Breast epithelium (tissue), 4 donors: ENCODE measurements at regions not wholly inside any gene's neighbourhood (a gene's known extent, or its start where the extent isn't known, plus 50 kb on each side); places are given as distances from the start of the nearest gene placed in this dataset.

Experiments used
- DNase-seq, 2 donors: peaks; one replicate each; pipeline ENCODE4 v3.0.0-alpha.2; 2019; ENCODE audit warnings: low spot score in 2 of 2
- H3K27ac ChIP-seq, 2 donors: fragments of 200-600 bp; sonication (generic) in 1 of 2; one replicate each; pipeline ENCODE4 v1.5.1; 2016 to 2019; ENCODE audit warnings: mild to moderate bottlenecking in 1 of 2
- H3K27me3 ChIP-seq, 2 donors: fragments of 200-600 bp; sonication (generic) in 1 of 2; one replicate each; pipeline versions ENCODE4 v1.5.1 to v1.6.0; 2017 to 2019; ENCODE audit warnings: control low read depth in 1 of 2, mild to moderate bottlenecking in 1 of 2
- H3K36me3 ChIP-seq: fragments of 200-600 bp; one replicate; pipeline ENCODE4 v1.5.1; 2019
- H3K4me1 ChIP-seq, 2 donors: fragments of 200-600 bp; sonication (generic); one replicate each; pipeline ENCODE4 v1.5.1; 2016 to 2019; ENCODE audit warnings: control low read depth in 1 of 2
- H3K4me3 ChIP-seq, 3 donors: fragments of 200-600 bp; sonication (generic); 1 replicate in 2 of 3; 2 replicates in 1 of 3; pipeline ENCODE4 v1.5.1; 2016 to 2019; ENCODE audit warnings: mild to moderate bottlenecking in 3 of 3, moderate library complexity in 2 of 3
- H3K9me3 ChIP-seq, 2 donors: fragments of 200-600 bp; sonication (generic) in 1 of 2; one replicate each; pipeline ENCODE4 v1.5.1; 2016 to 2019; ENCODE audit warnings: control low read depth in 1 of 2
- CTCF ChIP-seq, 3 donors: fragments of 450-650 bp; IDR thresholded peaks; one replicate each; pipeline ENCODE4 v1.5.1; 2016 to 2017; ENCODE audit warnings: antibody characterized with exemption in 3 of 3, mild to moderate bottlenecking in 3 of 3, moderate library complexity in 3 of 3
- POLR2A ChIP-seq: fragments of 450-650 bp; IDR thresholded peaks from one replicate; pipeline ENCODE4 v1.6.1; 2016; ENCODE audit warnings: antibody characterized with exemption, mild to moderate bottlenecking, moderate library complexity
- POLR2AphosphoS5 ChIP-seq, 3 donors: sonication (generic); formaldehyde crosslinking; IDR thresholded peaks; one replicate each; pipeline ENCODE4 v1.6.1; 2017; ENCODE audit warnings: antibody characterized with exemption in 3 of 3
- intact Hi-C: fragments of 100-400 bp; cut with DNase I; formaldehyde crosslinking; loops from one replicate; pipeline ENCODE4 v1.15.1; 2023; ENCODE audit warnings: low total_unique reads

- Histone ChIP-seq H3K9me3 (peaks cover 0 to 17% of the 10 kb centered on the region in 2 donors), H3K4me3 (no peak overlapping the region), H3K27ac (no peak overlapping the region), H3K36me3 (no peaks in the 10 kb centered on the region), H3K4me1 (no peaks in the 10 kb centered on the region), H3K27me3 (no peaks in the 10 kb centered on the region)
- TF ChIP-seq POLR2A: no peak
- TF ChIP-seq CTCF (IDR thresholded peaks at IDR 0.05): no peak
- no peak for TF ChIP-seq POLR2AphosphoS5 (IDR thresholded peaks at IDR 0.05)
- intact Hi-C loops: no loop called here
- no peak for DNase-seq
Measured at GRCh38 chr12:41624571-41624970, 436.5 kb downstream of the PDZRN4 start.
